ENCODE measurements at regions not wholly inside any gene's neighbourhood (a gene's known extent, or its start where the extent isn't known, plus 50 kb on each side); places are given as distances from the start of the nearest gene placed in this dataset.

DNA sequence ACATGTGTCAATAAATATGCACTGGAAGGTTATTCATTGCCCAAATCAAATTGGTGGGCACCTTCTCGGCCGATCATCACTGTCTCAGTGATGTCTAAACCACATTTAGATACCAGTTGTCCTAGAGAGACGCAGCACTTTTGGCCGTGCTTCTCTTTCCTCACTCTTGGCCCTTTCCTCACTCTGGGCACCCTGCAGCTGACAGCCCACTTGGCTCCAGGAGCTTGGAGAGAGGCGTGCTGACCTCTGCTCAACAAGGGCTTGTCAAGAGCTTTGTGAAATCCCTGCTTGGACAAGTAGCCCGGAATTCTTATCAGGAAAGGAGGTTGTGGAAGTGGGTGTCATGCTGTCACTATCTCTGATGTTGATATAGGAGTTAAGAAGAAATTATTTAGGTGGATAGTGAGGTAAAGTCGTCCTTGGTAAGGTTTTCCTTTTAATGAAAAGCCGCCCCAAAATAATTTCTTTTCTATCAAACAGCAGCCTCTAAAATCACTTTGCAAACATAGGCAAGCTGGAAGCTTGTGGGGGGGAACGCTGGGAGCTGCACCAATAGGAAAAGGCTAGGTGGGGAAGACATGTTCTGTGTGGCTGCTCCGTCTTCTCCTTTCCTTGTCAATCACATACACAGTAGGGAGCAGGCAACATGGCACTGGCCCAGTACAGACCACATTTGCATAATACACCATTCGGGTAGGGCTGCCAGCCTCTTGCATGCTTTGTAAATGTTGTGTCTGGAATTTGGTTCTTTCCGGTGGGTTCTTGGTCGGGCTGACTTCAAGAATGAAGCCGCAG is 126.8 kb upstream of the UBE3A start:
- no peaks in the 10 kb centered on the region for H3K9me3 ChIP-seq (replicated peaks in 1 of 3)
- intact Hi-C loops (cut with DNase I): no loop called here
- DNase-seq: no peak
- no peak overlapping the region for H3K27ac ChIP-seq
- H3K36me3 ChIP-seq (replicated peaks in 1 of 2): no peaks in the 10 kb centered on the region
- 80 to 83% (median 81%) methylated on average over 14 of the region's 14 CpGs for WGBS, 4 donors
- H3K27me3 ChIP-seq: no peaks in the 10 kb centered on the region
- no peaks in the 10 kb centered on the region for H3K4me1 ChIP-seq (replicated peaks in 1 of 2)
- no peak overlapping the region for H3K4me3 ChIP-seq
- no peak for TF ChIP-seq POLR2A (IDR thresholded peaks at IDR 0.05)
- TF ChIP-seq, protein P1, sequence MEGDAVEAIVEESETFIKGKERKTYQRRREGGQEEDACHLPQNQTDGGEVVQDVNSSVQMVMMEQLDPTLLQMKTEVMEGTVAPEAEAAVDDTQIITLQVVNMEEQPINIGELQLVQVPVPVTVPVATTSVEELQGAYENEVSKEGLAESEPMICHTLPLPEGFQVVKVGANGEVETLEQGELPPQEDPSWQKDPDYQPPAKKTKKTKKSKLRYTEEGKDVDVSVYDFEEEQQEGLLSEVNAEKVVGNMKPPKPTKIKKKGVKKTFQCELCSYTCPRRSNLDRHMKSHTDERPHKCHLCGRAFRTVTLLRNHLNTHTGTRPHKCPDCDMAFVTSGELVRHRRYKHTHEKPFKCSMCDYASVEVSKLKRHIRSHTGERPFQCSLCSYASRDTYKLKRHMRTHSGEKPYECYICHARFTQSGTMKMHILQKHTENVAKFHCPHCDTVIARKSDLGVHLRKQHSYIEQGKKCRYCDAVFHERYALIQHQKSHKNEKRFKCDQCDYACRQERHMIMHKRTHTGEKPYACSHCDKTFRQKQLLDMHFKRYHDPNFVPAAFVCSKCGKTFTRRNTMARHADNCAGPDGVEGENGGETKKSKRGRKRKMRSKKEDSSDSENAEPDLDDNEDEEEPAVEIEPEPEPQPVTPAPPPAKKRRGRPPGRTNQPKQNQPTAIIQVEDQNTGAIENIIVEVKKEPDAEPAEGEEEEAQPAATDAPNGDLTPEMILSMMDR (IDR thresholded peaks at IDR 0.05): no peak

DNA sequence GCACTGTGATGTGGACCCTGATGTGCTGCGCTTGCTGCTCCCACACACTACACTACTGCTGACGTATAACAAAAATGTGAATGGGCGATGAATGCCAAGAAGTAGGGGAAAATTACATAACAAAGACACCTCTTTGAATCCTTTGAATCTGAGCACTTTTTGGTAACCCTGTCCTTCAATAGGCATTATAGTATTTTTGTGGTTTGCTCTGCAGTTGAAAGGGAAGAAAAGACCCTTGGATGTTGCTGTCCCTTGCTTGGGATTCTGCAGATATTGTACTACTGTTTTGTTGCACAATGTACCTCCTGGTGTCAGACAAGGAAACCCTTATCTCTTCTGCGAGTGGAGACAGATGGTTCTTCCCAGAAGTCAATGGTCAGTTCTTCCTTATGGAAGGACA is 124.8 kb upstream of the UBE3A start:
- H3K27ac ChIP-seq: no peak overlapping the region
- intact Hi-C loops (cut with DNase I): no loop called here
- WGBS, 4 donors: 75 to 92% (median 82%) methylated on average over 4 of the region's 4 CpGs

DNA sequence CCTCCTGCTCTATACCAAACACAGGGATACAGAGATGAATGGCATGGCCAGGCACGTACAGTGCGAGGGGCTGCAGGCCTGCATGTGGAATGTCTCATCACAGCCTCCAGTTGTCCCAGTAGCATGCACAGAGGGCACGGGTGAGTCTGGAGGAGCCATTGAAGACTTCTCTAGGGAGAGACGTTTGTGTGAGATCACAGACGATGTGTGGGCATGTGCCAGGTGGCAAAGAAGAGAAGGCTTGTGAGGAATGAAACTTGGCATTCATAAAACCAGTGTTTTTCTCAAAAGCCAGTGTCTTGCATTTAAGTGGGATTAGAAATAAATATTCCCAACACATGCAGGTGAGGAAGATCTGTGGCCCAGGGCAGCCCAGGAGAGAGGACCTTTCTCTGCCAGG is 119.1 kb upstream of the UBE3A start:
- Histone ChIP-seq H3K27me3 (no peaks in the 10 kb centered on the region), H3K4me3 (no peak overlapping the region), H3K4me1 (replicated peaks in 1 of 2) (no peaks in the 10 kb centered on the region), H3K36me3 (replicated peaks in 1 of 2) (no peaks in the 10 kb centered on the region), H3K9me3 (replicated peaks in 1 of 3) (no peaks in the 10 kb centered on the region), H3K27ac (no peak overlapping the region)
- WGBS, 4 donors: 83 to 87% (median 86%) methylated on average over 5 of the region's 5 CpGs
- DNase-seq: no peak
- TF ChIP-seq POLR2A (IDR thresholded peaks at IDR 0.05): no peak
- TF ChIP-seq, protein P1 (IDR thresholded peaks at IDR 0.05): no peak
- intact Hi-C loops (cut with DNase I): loop anchor here in 1 of 2 donors (10.0 kb wide), 1 partner anchor 77 kb away; no protein-coding TSS in a partner anchor

More for the DNA sequence above, 124.8 kb upstream of the UBE3A start:
- Histone ChIP-seq H3K9me3 (replicated peaks in 1 of 3) (no peaks in the 10 kb centered on the region), H3K4me3 (no peak overlapping the region), H3K36me3 (replicated peaks in 1 of 2) (no peaks in the 10 kb centered on the region), H3K4me1 (replicated peaks in 1 of 2) (no peaks in the 10 kb centered on the region), H3K27me3 (no peaks in the 10 kb centered on the region)
- TF ChIP-seq, protein P1 (IDR thresholded peaks at IDR 0.05): no peak
- no peak for TF ChIP-seq POLR2A (IDR thresholded peaks at IDR 0.05)
- no peak for DNase-seq

DNA sequence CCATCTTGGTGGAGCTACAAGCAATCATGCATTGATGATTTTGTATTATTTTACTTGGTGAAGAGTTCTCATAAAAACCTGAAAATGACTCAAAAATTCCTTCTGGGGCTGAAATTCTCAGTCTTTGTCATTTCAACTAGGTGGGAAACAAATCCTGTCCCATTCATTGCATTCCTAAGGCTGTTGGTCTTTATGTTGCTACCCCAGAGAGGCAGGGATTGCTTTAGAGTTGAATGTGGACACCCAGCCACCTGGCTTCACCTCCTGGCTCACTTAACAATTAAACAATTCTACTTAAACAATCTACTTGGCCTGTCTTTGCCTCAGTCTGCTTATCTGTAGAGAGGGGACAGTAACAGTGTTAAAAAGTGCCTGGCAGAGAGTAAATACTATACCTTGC is 117.3 kb upstream of the UBE3A start:
- no peaks in the 10 kb centered on the region for H3K27me3 ChIP-seq
- intact Hi-C loops (cut with DNase I): loop anchor here in 1 of 2 donors (10.0 kb wide), 1 partner anchor 79 kb away; no protein-coding TSS in a partner anchor
- no peak overlapping the region for H3K27ac ChIP-seq
- no peak for DNase-seq
- no peaks in the 10 kb centered on the region for H3K9me3 ChIP-seq (replicated peaks in 1 of 3)
- H3K4me1 ChIP-seq (replicated peaks in 1 of 2): no peaks in the 10 kb centered on the region
- TF ChIP-seq, protein P1 (IDR thresholded peaks at IDR 0.05): no peak
- TF ChIP-seq POLR2A (IDR thresholded peaks at IDR 0.05): no peak
- no peaks in the 10 kb centered on the region for H3K36me3 ChIP-seq (replicated peaks in 1 of 2)
- H3K4me3 ChIP-seq: no peak overlapping the region
